ENCODE measurements at regions not wholly inside any gene's neighbourhood (a gene's known extent, or its start where the extent isn't known, plus 50 kb on each side); places are given as distances from the start of the nearest gene placed in this dataset.

DNA sequence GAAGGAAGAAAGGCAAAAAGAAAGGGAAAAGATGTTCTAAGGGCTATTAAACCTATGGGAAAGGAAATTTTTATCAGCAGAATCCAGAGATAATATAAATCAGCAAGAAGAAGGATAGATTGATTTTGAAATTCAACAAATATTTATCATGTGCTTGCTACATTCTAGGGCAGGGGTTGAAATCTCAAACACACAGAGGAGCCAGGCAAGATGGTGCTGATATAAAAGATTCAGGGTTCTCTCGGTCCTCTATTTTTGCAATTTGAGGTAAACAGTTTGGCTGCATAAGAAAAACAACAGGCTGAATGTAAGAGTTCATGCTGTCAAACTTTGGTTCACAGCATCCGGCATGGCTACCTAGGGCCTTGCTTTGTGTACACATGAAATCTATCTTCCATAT, 109.6 kb upstream of the BMP2 start:
- no peak for DNase-seq

DNA sequence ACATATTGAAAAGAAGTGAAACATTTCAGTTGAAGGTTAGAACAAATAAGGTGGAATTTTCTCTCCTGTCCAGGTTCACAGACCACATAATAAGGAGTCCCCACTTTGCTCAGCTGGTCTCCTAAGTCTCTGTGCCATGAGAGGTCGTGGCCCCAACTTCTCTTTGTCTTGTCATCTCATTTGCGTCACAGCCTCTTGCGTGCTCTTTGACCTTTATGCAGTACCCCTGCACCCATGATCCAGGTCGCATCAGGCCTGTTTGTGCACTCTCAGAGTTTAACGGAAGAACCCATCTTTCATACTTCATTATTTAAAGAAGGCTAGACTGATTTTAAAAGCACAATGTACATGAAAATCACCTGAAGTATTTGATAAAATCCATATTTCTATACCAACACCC, 110.4 kb upstream of the BMP2 start:
- no peak for DNase-seq

DNA sequence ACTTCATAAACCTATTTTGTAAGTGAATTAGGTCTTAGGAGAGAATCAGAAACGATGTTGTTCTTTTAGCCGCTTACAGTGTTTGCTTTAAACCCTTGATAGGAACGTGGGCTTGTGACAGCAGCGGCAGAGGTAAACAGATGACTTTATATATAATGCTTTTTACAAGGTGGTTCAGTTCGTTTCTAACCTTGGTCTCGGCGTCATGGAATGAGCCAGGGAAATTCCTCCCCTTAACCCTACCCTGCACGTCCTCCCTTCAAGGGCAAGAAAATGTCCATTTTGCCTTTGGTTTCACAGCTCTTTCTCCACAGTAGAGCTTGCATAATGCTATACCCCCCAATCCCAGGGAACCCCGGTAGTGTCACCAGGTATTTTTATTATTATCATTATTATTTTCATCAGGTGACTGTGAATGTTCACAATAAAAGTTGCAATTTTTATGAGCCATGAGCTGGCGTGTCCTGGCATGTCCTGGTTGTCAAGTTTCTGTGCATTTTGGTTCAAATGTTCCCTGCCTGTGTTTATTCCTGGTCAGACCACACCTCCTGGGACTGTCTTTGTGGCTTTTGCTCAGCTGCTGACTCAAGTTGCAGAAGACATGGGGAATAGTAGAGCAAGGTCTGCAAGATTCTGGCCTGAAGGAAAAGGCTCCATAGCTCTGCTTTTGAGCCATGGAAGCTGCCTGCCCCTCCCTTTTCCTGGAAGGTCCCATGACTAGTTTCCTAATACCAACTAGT, 112.8 kb upstream of the BMP2 start:
- DNase-seq, result no peak

GRCh38 chr20:6651561-6651960, 115.9 kb upstream of the BMP2 start:
- DNase-seq, result no peak

GRCh38 chr20:6651016-6651415, 116.5 kb upstream of the BMP2 start:
- no peak for DNase-seq

DNA sequence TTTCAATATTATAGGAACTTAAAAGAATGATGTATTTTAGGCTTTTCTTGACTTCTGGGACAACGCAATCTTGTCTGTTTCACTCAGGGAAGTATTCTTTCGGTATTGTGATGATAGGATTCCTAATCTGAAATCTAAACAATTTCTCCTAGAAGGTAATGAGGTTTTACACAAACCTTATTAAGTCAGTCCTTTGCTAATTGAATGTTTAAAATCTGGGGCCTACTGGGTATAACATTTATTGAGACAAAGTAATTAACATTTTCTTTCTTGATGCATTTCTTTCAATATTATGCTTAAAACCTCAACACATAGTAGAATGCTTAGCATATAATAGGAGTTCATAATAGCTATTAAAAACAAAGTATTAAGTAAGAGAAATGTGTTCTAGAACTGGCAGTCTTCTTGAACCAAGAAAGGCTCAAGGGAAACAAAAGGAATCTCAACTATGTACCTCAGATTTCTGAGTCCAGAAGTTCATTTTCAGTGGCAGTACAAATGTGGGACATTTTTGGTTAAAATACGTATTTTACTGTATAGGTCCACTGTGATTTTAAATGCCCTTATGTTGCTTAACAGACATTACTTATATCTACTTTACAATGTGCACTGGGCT, 121.4 kb upstream of the BMP2 start:
- DNase-seq, result no peak

DNA sequence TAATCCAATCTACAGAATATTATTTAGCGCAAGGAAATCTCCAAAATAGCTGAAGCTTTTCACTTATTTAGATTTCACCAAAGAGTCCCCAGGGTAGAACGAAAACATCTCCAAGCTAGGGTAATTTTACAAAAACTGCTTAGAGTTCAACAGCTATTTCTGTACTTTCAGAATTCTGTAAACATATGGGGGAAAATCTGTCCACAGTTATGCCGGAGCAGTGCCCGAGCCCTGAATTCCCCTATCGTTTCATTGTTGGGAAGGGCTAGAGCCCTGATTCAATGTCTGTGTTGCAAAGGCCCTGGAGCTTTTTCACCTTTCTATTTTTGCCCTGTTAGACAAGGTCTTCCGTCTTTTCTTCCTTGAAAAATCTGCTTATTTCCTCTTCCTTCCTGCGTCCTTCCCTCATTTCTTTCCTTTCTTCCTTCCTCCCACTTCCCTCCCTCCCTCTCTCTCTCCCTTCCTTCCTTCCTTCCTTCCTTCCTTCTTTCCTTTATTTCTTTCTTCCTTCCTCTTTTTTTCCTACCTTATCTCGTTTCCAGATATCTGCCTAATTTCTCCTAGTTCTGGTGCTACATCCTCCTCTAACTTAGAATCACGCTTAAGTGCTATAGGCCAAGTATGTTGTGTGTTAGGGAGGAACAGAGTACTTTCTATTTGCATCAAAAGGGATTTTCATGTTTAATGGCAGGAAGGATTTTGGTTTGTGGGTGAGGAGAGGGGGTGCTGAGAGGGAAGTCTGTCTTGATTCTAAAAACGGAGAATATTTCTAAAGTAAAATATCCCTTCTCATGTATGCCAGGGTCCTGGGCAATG, 122.5 kb upstream of the BMP2 start:
- DNase-seq, result no peak

- DNase-seq, result no peak
These were observed 126.5 kb upstream of the BMP2 start for GRCh38 chr20:6641012-6641411.

GRCh38 chr20:6637160-6637579, 130.3 kb upstream of the BMP2 start:
- no peak for DNase-seq

GRCh38 chr20:6636209-6637159, 131.0 kb upstream of the BMP2 start:
- no peak for DNase-seq

DNA sequence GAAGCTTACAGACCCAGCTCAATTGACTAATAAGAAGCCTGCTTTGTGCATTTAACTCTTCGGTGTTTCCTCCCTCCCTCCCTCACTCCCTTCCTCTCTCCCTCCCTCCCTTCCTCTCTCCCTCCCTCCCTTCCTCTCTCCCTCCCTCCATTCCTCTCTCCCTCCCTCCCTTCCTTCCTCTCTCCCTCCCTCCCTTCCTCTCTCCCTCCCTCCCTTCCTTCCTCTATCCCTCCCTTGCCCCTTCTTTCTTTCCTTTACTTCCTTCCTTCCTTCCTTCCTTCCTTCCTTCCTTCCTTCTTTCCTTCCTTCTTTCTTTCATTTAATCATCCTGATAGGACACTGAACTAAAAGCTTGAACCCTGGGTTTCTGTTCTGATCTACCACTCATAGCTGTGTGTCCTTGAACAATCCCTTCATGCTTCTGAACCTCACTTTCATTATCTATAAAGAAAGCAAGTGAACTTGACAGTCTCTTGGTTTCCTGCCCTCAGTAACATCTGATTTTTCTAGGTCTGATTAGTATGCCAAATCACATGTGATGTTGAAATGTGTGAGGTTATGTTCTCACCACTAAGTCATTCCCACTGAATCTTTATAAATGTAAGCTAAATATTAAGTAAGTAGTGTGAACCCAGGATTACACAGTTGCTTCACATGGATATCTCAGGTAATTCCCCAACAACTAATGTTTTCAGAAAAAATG, 132.3 kb upstream of the BMP2 start:
- DNase-seq, result no peak

- DNase-seq, result no peak
These were observed 135.3 kb upstream of the BMP2 start for GRCh38 chr20:6632187-6632586.

DNA sequence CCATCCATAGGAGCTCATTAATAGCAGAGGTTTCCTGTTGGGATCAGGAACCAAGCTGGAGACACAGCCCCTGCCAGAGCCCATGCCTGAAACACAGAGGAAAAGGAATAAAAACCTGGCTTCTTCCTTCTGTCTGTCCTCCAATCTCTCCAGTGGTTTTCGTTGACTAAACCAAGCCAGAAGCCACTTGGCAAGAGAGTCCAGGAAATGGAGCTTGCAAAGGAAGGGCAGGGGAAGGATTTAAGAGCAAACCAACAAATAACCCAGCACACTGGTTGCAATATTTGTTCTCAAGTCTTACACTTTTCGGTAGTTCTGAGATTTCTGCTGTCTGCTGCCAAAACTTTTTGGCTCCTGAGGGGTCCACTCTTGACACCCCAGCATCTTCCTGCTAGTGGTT, 137.0 kb upstream of the BMP2 start:
- DNase-seq, result no peak

DNA sequence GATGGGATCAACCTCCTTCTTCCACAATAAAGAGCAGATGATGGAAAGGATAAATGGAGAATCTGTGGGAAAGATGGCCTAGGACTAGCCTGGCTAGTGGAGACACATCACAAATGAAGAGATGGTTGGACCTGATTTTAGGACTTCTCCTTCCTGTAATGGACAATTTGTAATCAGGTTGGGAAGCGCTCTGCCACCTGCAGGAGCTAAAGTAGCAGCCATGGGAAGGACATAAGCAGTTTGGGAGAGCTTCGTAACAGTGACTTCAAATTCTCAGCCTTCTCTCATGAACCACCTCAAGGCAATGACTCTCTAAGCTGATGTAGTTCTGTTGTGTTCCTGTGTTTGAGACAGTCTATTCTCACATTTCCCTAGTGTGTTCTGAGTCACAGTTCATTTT, 137.9 kb upstream of the BMP2 start:
- DNase-seq, result no peak

DNA sequence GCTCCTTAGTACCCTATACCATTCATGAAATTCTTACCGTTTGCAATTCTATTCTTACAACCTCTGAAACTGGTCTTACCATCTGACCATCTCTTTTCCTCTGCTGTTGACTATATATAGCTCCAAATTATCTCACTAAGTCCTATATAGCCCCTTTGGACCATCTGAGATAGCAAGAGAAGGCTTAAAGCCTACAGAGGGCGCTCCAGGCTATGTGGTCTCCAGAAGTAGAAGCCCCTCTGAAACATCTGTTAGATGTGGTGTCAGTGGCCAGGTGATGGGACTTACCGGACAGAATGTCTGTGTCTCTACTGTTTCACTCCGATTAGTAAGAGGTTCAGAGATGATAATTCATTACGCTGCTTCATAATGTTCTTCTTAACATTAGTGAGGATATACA, 140.7 kb upstream of the BMP2 start:
- DNase-seq, result no peak

DNA sequence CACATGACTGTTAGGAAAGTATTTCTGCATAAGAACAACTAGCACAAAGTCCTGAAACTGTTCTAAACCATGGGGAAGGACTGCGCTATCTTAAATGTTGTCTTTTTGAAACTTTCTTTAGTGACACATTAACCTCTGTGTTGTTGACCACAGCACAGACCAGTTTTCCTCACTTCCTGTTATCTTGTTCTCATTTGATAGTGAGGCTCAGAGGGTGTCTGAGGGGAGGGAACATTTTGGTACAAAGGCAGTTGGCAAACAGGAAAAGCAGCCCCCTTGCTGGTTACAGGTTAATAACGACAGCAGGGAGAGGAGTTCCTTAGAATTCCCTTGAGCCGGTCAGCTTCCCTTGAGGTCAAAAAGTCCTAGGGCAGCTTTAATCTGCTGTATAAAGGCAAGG, 143.5 kb upstream of the BMP2 start:
- DNase-seq, result no peak

DNA sequence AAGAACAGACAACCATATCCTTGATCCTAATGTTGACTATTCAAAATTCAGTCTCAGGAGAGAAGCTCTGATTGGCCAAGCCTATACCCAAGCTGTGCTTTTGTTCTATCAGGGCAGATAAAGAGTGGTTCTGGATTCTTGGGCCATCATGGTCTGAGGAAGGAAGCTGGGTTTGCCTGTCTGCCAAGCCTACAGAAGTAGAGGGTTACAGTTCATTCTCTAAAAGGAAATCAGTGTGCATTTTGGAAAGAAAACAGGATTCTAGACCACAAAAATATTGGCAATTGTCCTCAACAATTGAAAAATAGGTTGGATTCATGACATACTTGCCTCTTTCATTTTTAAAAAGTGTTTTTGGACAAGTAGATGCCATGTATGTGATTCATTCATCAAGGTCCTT, 145.4 kb upstream of the BMP2 start:
- DNase-seq, result no peak

DNA sequence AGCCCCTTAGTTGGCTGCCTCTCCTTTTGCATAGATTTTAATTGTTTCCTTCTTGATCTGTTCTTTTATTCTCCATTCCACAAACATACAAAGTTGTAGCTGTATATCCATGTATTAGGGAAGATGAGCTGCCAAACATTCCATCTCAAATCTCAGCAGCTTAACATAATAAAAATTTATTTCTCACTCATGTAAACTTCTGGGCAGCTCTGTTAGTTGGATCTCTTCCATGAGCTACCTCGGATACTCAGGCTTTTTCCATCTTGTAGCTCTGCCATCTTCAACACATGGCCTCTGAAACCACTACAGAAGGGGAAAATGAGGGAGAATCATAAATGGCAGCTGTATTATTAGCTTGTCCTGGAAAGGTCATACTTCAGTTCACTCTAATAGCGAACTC, 149.4 kb upstream of the BMP2 start:
- DNase-seq, result no peak

DNA sequence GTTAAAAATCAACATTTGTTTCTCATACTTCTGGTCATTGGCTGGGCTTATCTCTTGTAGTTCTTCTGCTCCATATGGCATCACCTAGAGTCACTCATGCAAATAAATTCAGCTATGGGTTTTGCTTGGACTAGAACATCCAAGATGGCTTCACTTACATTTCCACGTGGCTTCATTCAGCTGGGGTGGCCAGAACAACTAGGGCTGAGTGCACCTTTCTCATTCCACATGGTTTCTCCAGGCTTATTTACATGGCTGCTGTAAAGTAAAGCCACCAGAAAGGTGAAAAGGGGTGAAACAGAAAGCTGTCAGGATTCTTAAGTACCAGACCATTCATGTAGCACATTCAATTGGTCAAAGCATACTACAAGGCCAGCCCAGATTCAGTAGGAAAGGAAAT, 151.1 kb upstream of the BMP2 start:
- DNase-seq, result no peak

GRCh38 chr20:6614836-6615235, 152.7 kb upstream of the BMP2 start:
- DNase-seq, result no peak

GRCh38 chr20:6613280-6613861, 154.1 kb upstream of the BMP2 start:
- DNase-seq, result no peak

DNA sequence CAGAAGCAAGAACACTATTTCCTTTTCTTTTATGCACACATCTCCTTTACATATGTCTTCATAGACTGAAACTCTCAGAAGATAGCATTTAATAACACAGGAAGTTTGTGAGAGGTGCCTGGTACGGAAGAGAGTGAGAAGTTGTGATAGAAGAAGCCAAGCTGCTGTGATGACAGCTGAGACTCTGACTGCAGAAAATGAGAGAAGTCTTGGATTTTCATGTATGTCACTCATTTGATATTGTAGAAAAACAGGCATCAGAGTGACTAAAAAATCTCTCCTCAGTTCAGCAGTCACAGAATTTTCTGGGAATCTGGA, 154.9 kb upstream of the BMP2 start:
- no peak for DNase-seq
